ENCODE measurements at regions not wholly inside any gene's neighbourhood (a gene's known extent, or its start where the extent isn't known, plus 50 kb on each side); places are given as distances from the start of the nearest gene placed in this dataset.

- no peak for DNase-seq
Measured at GRCh38 chr7:22586101-22586785, 86.3 kb upstream of the STEAP1B start.

GRCh38 chr7:22584179-22584578, 84.2 kb upstream of the STEAP1B start:
- DNase-seq = no peak

GRCh38 chr7:22582863-22583622, 83.1 kb upstream of the STEAP1B start:
- no peak for DNase-seq

- DNase-seq = no peak
Measured at GRCh38 chr7:22581099-22581498, 81.1 kb upstream of the STEAP1B start.

- DNase-seq = no peak
Measured at GRCh38 chr7:22579961-22580360, 80.0 kb upstream of the STEAP1B start.

GRCh38 chr7:22578007-22578733, 78.2 kb upstream of the STEAP1B start:
- no peak for DNase-seq

- no peak for DNase-seq
Measured at GRCh38 chr7:22577470-22578001, 77.5 kb upstream of the STEAP1B start.

GRCh38 chr7:22576612-22577469, 76.9 kb upstream of the STEAP1B start:
- DNase-seq = no peak

- DNase-seq = no peak
Measured at GRCh38 chr7:22574754-22575520, 74.9 kb upstream of the STEAP1B start.

- no peak for DNase-seq
Measured at GRCh38 chr7:22572937-22573336, 72.9 kb upstream of the STEAP1B start.

GRCh38 chr7:22572292-22572691, 72.3 kb upstream of the STEAP1B start:
- DNase-seq = no peak

GRCh38 chr7:22571766-22572165, 71.8 kb upstream of the STEAP1B start:
- no peak for DNase-seq

- DNase-seq = no peak
Measured at GRCh38 chr7:22569586-22570321, 69.8 kb upstream of the STEAP1B start.

GRCh38 chr7:22566592-22566991, 66.6 kb upstream of the STEAP1B start:
- DNase-seq = no peak

- no peak for DNase-seq
Measured at GRCh38 chr7:22566176-22566575, 66.2 kb upstream of the STEAP1B start.

GRCh38 chr7:22565315-22565811, 65.4 kb upstream of the STEAP1B start:
- DNase-seq = no peak

GRCh38 chr7:22564511-22565045, 64.6 kb upstream of the STEAP1B start:
- DNase-seq = no peak

GRCh38 chr7:22563621-22564241, 63.7 kb upstream of the STEAP1B start:
- peak; percentile 18 to 30 for DNase-seq

- DNase-seq = no peak
Measured at GRCh38 chr7:22563032-22563501, 63.1 kb upstream of the STEAP1B start.

Data from stimulated activated CD4-positive, alpha-beta T cell treated with anti-CD3 and anti-CD28 coated beads, Interleukin-2, amount 100 ng/mL, for 48 hours (primary cell).